GM21515 (cell line): ENCODE measurements at regions not wholly inside any gene's neighbourhood (a gene's known extent, or its start where the extent isn't known, plus 50 kb on each side); places are given as distances from the start of the nearest gene placed in this dataset.
A peak's percentile ranks its signal among the peaks of the same experiment; 100 is the strongest.

Experiments used
- ATAC-seq: cut with Tn5 transposase; IDR thresholded peaks from one replicate; pipeline ENCODE4 v1.9.1; 2021; ENCODE audit not compliant: unreplicated experiment

GRCh38 chr2:147482111-147482895, 362.5 kb upstream of the ACVR2A start:
- no peak for ATAC-seq

- no peak for ATAC-seq
Measured at GRCh38 chr2:147479358-147479757, 365.5 kb upstream of the ACVR2A start.

GRCh38 chr2:147473075-147473474, 371.8 kb upstream of the ACVR2A start:
- ATAC-seq, result no peak

GRCh38 chr2:147471126-147471525, 373.7 kb upstream of the ACVR2A start:
- ATAC-seq, result no peak

- ATAC-seq, result no peak
Measured at GRCh38 chr2:147469471-147469870, 375.4 kb upstream of the ACVR2A start.

- no peak for ATAC-seq
Measured at GRCh38 chr2:147468963-147469362, 375.9 kb upstream of the ACVR2A start.

- ATAC-seq, result no peak
Measured at GRCh38 chr2:147468349-147468748, 376.5 kb upstream of the ACVR2A start.

- no peak for ATAC-seq
Measured at GRCh38 chr2:147467441-147467840, 377.4 kb upstream of the ACVR2A start.

GRCh38 chr2:147464737-147465357, 380.0 kb upstream of the ACVR2A start:
- no peak for ATAC-seq

GRCh38 chr2:147463881-147464520, 380.8 kb upstream of the ACVR2A start:
- peak; percentile 86 for ATAC-seq

GRCh38 chr2:147460155-147460554, 384.7 kb upstream of the ACVR2A start:
- ATAC-seq, result no peak

GRCh38 chr2:147456779-147457178, 388.1 kb upstream of the ACVR2A start:
- no peak for ATAC-seq

- no peak for ATAC-seq
Measured at GRCh38 chr2:147451902-147452515, 392.8 kb upstream of the ACVR2A start.

- ATAC-seq, result no peak
Measured at GRCh38 chr2:147450661-147451510, 393.9 kb upstream of the ACVR2A start.

GRCh38 chr2:147449323-147449991, 395.4 kb upstream of the ACVR2A start:
- no peak for ATAC-seq

- ATAC-seq, result no peak
Measured at GRCh38 chr2:147442816-147443215, 402.0 kb upstream of the ACVR2A start.

- no peak for ATAC-seq
Measured at GRCh38 chr2:147441182-147441581, 403.6 kb upstream of the ACVR2A start.

- ATAC-seq, result no peak
Measured at GRCh38 chr2:147440734-147441133, 404.1 kb upstream of the ACVR2A start.

- ATAC-seq, result no peak
Measured at GRCh38 chr2:147439986-147440385, 404.8 kb upstream of the ACVR2A start.

- no peak for ATAC-seq
Measured at GRCh38 chr2:147438882-147439281, 405.9 kb upstream of the ACVR2A start.
